DMS153 (cell line): ENCODE measurements at regions not wholly inside any gene's neighbourhood (a gene's known extent, or its start where the extent isn't known, plus 50 kb on each side); places are given as distances from the start of the nearest gene placed in this dataset.
"Not testable (repeated sequence)": the region's sequence is repeated elsewhere in the genome, so short reads cannot be mapped to it uniquely, and the experiment has no call there.

Experiments used
- DNase-seq: peaks from one replicate; lab custom pipeline; 2025; lab: John Stamatoyannopoulos, UW

GRCh38 chr22:49460091-49460490 is 367.6 kb downstream of the BRD1 start:
- DNase-seq: no peak

- no peak for DNase-seq
Measured at GRCh38 chr22:49458708-49459099, 369.0 kb downstream of the BRD1 start.

GRCh38 chr22:49457946-49458707 is 369.5 kb downstream of the BRD1 start:
- no peak for DNase-seq

- no peak for DNase-seq
Measured at GRCh38 chr22:49457146-49457545, 370.5 kb downstream of the BRD1 start.

- DNase-seq: no peak
Measured at GRCh38 chr22:49455595-49455994, 372.1 kb downstream of the BRD1 start.

GRCh38 chr22:49454726-49455125 is 372.9 kb downstream of the BRD1 start:
- DNase-seq: no peak

GRCh38 chr22:49453771-49454170 is 373.9 kb downstream of the BRD1 start:
- DNase-seq: no peak

GRCh38 chr22:49453019-49453418 is 374.7 kb downstream of the BRD1 start:
- DNase-seq: not testable (repeated sequence)

- DNase-seq: no peak
Measured at GRCh38 chr22:49452362-49452946, 375.2 kb downstream of the BRD1 start.

- DNase-seq: no peak
Measured at GRCh38 chr22:49451070-49451840, 376.4 kb downstream of the BRD1 start.

GRCh38 chr22:49450498-49450897 is 377.2 kb downstream of the BRD1 start:
- DNase-seq: no peak

GRCh38 chr22:49449811-49450446 is 377.7 kb downstream of the BRD1 start:
- no peak for DNase-seq

- DNase-seq: no peak
Measured at GRCh38 chr22:49449377-49449776, 378.3 kb downstream of the BRD1 start.

- no peak for DNase-seq
Measured at GRCh38 chr22:49448526-49448925, 379.1 kb downstream of the BRD1 start.

GRCh38 chr22:49447837-49448236 is 379.8 kb downstream of the BRD1 start:
- no peak for DNase-seq

GRCh38 chr22:49446759-49447710 is 380.6 kb downstream of the BRD1 start:
- no peak for DNase-seq

- DNase-seq: no peak
Measured at GRCh38 chr22:49446145-49446758, 381.4 kb downstream of the BRD1 start.

GRCh38 chr22:49444781-49445180 is 382.9 kb downstream of the BRD1 start:
- no peak for DNase-seq

- no peak for DNase-seq
Measured at GRCh38 chr22:49440931-49441330, 386.7 kb downstream of the BRD1 start.

GRCh38 chr22:49439373-49439772 is 388.3 kb downstream of the BRD1 start:
- DNase-seq: no peak

GRCh38 chr22:49437956-49438355 is 389.7 kb downstream of the BRD1 start:
- DNase-seq: no peak
